ENCODE measurements at regions not wholly inside any gene's neighbourhood (a gene's known extent, or its start where the extent isn't known, plus 50 kb on each side); places are given as distances from the start of the nearest gene placed in this dataset.
"Not testable (repeated sequence)": the region's sequence is repeated elsewhere in the genome, so short reads cannot be mapped to it uniquely, and the experiment has no call there.

DNA sequence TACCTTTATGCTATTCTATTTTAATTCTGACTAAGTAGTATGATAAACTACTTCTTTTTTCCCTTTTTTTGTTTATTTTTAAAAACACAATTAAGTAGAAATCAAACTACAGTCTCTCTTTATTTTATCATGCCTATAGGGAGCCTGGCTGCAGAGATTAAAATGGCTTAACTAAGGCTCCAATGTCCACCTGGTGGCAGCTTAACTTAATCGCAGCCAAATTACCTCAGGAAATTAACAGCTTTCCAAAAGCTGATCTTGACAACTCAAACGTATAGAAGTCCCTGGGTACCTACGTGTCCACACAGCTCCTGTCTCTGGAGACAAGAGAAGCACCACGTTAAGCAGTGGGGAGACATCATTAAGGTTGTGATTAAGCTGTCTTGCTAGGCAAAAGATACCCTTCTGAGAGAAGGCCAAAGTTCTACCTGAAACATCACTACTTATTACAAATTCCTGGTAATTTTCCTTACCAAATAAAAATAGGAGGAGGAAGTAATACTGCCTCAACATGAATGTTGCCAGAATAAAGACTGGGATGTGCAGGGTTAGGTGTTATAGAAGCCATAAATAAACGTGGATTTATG lies 63.2 kb upstream of the SNX19 start:
- peak; percentile 29 for DNase-seq (ENCODE audit: low read depth)

DNA sequence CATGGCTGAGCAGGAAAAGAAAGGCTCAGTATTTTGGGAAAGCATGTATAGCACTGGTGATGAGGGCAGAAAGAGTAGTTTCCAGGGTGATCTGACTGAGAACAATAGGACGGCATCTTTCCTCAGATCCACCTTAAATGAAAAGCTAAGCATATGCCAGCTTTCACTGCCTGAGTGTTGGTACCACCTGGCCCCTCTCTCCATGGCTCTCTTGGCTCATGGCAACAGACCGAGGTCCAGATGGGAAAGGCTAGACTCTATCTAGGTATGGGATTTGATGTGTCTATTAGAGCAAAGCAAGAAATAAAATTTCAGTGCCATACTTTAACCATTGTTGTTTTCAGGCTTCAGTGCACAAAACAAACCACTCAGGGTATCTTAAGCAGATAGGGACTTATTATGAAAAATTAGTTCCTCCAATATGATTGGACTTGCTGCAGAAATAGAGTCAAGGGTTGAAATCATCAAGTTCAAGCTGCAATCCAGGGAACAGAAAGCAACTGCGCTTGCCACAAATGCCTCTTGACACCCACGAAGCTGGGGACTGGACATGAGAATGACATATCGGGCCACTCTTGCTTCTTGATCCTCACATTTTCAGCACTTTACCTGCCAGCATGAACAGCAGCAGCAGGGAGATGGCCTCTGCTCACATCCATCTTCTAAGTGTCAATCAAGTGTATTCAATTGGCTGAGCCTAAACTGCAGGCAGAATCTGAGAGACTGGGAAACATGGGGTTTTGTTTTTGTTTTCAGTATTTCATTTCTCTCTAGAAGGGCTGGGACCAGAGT lies 64.0 kb upstream of the SNX19 start:
- no peak for DNase-seq (ENCODE audit: low read depth)

GRCh38 chr11:130984241-130984640 lies 68.0 kb upstream of the SNX19 start:
- DNase-seq (ENCODE audit: low read depth), result not testable (repeated sequence)

GRCh38 chr11:130992788-130993187 lies 76.5 kb upstream of the SNX19 start:
- no peak for DNase-seq (ENCODE audit: low read depth)

DNA sequence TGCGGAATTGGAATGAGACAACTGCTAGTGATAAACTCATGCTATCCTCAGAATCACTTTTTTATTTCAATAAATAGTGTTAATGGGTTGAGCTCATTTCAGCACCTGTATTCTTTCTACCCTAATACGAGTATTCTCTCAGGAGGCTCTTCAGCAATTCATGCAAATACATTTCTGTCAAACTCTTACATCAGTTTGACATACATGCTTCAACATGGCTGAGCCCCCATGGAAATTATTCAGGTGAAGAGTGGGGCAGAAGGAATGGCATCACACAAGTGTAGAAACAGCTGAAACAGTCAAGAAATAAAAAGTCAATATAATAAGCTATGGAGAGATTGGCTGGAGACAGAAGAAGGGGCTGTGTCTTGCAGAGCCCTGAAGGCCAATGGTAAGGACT lies 77.8 kb upstream of the SNX19 start:
- DNase-seq (ENCODE audit: low read depth), result no peak

DNA sequence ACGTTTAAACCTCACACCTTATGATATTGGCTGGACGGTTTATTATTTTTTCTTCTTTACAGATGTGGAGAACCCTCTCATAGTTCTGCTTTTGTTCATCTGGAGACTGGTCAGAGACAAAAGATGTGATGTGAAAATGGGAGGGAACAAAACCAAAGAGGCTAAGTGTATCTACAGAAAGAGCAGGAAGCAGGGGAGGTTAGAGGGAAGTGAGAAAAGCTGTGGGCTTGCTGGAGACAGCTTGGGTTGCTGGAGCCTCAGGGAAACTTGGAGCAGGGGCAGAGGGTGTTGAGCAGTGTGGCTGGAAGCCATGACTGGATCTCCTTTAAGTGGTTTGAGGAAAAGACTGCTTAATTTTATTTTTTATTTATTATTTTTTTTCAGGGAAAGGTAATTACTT lies 79.0 kb upstream of the SNX19 start:
- no peak for DNase-seq (ENCODE audit: low read depth)

DNA sequence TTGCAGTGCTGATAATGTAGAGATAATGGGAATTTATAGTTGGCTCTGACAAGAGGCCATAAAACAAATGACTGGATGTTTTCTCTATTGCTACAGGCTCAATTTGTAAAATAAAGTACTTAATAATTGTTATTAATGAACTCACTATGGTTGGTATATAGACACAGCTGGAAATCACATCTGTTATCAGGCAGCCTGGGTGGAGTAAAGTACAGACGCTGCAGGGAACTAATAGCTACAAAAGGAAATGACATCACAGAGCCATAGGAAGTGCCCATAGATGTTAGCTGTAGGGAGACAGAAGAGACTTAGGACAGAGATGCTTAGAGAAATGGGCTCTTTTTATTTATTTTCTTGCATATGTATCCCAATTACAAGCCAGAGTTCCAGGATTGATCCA lies 81.0 kb upstream of the SNX19 start:
- no peak for DNase-seq (ENCODE audit: low read depth)

- no peak for DNase-seq (ENCODE audit: low read depth)
Observed at GRCh38 chr11:130999086-130999485, 82.8 kb upstream of the SNX19 start.

GRCh38 chr11:130999992-131000770 lies 83.9 kb upstream of the SNX19 start:
- peak; percentile 26 for DNase-seq (ENCODE audit: low read depth)

DNA sequence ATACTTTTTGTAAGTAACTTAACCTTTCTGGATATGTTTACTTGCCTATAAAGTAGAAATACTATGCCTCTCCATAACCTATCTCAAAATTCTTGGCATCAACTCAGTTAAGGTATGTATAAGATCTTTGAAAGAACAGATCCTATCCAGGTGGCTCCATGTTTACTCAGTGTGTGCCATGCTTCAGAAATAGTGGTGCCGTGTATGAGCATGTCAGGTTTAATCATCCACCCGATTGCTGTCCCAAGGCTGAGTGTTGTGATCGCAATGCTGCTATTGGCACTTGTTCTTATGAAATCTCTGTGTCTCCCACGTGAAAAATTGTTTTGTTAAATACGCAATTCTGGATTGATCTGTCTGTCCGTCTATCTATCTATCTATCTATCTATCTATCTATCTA lies 85.9 kb upstream of the SNX19 start:
- DNase-seq (ENCODE audit: low read depth), result no peak

DNA sequence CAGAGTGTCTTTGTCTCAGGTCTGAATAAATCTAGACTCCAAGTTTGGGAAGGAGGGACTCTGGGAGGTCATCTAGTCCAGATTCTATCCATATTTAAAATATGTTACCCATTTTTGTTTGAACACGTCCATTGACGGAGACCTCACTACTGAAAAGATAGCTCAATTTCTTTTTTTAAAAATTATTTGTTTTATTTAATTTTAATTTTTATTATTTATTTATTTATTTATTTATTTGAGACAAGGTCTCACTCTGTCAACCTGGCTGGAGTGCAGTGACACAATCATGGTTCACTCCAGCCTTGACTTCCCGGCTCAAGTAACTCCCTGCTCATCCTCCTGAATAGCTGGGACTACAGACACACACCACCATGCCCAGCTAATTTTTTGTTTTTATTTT lies 89.5 kb upstream of the SNX19 start:
- no peak for DNase-seq (ENCODE audit: low read depth)

DNA sequence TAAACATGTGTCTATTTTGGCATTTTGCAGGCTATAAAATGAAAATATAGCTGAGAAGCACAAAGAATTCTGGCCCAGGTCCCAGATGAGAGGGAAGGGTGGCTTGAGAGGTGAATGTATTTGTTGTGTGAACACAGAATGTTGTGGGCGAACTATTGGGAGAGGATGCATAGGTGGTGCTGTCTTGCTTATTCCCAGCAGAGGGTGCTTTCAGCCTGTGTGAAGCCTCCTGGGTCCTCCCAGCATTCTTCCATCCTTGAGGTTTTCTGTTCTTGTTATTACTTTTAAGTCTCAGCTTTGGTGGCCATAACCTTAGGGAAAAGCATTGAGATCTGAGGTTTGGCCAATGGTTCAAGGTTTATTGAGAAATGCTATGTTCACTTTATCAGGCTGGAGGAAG lies 108.7 kb upstream of the SNX19 start:
- peak; percentile 47 for DNase-seq (ENCODE audit: low read depth)

GRCh38 chr11:131025421-131026125 lies 109.3 kb upstream of the SNX19 start:
- DNase-seq (ENCODE audit: low read depth), result peak; percentile 56

DNA sequence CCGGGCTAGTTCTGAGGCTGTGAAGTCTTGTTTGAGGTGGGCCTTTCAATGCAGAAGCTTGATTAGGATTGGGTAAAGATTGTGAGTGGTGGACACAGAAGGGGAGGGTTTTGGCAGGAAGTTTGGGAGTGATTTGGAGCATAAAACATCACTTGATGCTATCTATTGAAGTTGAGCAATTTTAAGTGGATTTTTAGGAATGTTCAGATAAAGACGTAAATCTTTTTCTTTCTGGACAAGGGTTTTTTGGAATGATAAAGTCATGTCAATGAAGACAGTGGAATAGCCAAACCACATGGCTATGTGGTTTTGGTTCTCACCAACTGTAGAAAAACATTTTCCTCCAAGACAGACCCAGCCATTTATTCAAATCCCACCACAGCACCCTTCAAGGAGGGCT lies 111.2 kb upstream of the SNX19 start:
- DNase-seq (ENCODE audit: low read depth), result no peak

- peak; percentile 59 for DNase-seq (ENCODE audit: low read depth)
Observed at GRCh38 chr11:131033151-131033651, 116.9 kb upstream of the SNX19 start.

GRCh38 chr11:131036514-131036913 lies 120.2 kb upstream of the SNX19 start:
- DNase-seq (ENCODE audit: low read depth), result no peak

GRCh38 chr11:131037873-131038272 lies 121.6 kb upstream of the SNX19 start:
- DNase-seq (ENCODE audit: low read depth), result no peak

DNA sequence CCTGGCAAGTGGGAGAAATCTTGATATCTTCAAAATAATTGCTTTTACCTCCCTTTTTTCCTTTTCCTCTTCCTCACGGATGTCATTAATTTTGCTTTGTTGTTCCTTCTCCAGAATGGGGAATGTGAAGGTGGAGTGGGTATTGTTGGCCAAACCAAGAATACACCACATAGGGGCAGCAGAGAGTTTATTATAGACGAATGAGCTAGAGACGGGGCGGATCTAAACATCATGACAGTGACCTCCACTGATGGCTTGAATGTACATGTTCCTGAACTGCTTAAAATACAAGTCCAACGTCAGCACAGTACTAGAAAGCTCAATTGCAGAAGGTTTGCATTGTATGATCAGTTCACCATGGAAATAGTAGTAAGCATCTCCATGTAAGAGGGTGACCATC lies 122.3 kb upstream of the SNX19 start:
- DNase-seq (ENCODE audit: low read depth), result peak; percentile 18

- no peak for DNase-seq (ENCODE audit: low read depth)
Observed at GRCh38 chr11:131041331-131042040, 125.2 kb upstream of the SNX19 start.

DNA sequence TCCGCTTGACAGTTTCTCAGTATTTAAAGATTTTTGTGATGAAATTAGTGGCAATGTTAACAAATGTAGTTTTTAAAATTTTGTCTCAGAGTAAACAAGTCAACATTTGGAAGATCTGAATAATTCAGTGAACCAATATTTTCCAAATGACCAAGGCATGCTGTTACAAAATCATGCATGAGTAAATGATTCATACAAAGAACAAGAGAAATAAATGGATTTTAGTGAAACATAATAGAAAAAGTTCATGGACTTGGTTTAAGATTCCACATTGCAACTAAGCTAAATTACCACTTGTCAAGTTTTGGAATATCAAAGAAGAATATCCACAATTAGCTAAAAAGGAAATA lies 125.7 kb upstream of the SNX19 start:
- no peak for DNase-seq (ENCODE audit: low read depth)

- no peak for DNase-seq (ENCODE audit: low read depth)
Observed at GRCh38 chr11:131043251-131043650, 127.0 kb upstream of the SNX19 start.
